Osteoblast (primary cell): ENCODE measurements at regions not wholly inside any gene's neighbourhood (a gene's known extent, or its start where the extent isn't known, plus 50 kb on each side); places are given as distances from the start of the nearest gene placed in this dataset.

Source experiments
- DNase-seq: peaks from one replicate; pipeline ENCODE4 v3.0.0; 2011; ENCODE audit warnings: low spot score, mixed read lengths; ENCODE audit not compliant: insufficient read length; ENCODE audit errors: missing footprints
- H2AFZ ChIP-seq: 2 replicates; pipeline ENCODE4 v1.6.0; 2011; ENCODE audit warnings: mild to moderate bottlenecking, low read length
- H3K27ac ChIP-seq: 2 replicates; pipeline ENCODE4 v1.5.1; 2011; ENCODE audit warnings: mild to moderate bottlenecking, low read depth, low read length, moderate library complexity
- H3K27me3 ChIP-seq: 2 replicates; pipeline ENCODE4 v1.6.0; 2012; ENCODE audit warnings: mild to moderate bottlenecking, control low read depth, inconsistent platforms, low read length, moderate library complexity; ENCODE audit not compliant: insufficient read depth
- H3K36me3 ChIP-seq: 2 replicates; pipeline ENCODE4 v1.5.1; 2011; ENCODE audit warnings: mild to moderate bottlenecking, low read length, control low read depth, moderate library complexity; ENCODE audit not compliant: insufficient read depth
- H3K4me1 ChIP-seq: 2 replicates; pipeline ENCODE4 v1.5.1; 2011; ENCODE audit warnings: mild to moderate bottlenecking, low read length, control low read depth, moderate library complexity; ENCODE audit not compliant: insufficient read depth
- H3K4me2 ChIP-seq: 2 replicates; pipeline ENCODE4 v1.6.0; 2011; ENCODE audit warnings: mild to moderate bottlenecking, low read length; ENCODE audit not compliant: insufficient read depth
- H3K4me3 ChIP-seq: fragments of 200-600 bp; sonication (generic); 3 replicates; pipeline ENCODE4 v1.5.1; 2012; ENCODE audit warnings: mild to moderate bottlenecking, low read length, inconsistent platforms; ENCODE audit not compliant: insufficient read depth
- H3K79me2 ChIP-seq: 2 replicates; pipeline ENCODE4 v1.6.0; 2012; ENCODE audit warnings: mild to moderate bottlenecking, low read length, control low read depth, inconsistent platforms; ENCODE audit not compliant: insufficient read depth
- H3K9me3 ChIP-seq: 2 replicates; pipeline ENCODE4 v1.5.1; 2011; ENCODE audit warnings: low read depth, low read length, control low read depth
- H4K20me1 ChIP-seq: 2 replicates; pipeline ENCODE4 v1.6.0; 2012; ENCODE audit warnings: mild to moderate bottlenecking, low read length, control low read depth; ENCODE audit not compliant: insufficient read depth
- TF ChIP-seq, protein P1 (sequence below): IDR thresholded peaks from 2 replicates; pipeline ENCODE4 v1.5.1; 2011; ENCODE audit warnings: mild to moderate bottlenecking, low read depth, low read length, moderate library complexity; ENCODE audit errors: extremely low read depth

DNA sequence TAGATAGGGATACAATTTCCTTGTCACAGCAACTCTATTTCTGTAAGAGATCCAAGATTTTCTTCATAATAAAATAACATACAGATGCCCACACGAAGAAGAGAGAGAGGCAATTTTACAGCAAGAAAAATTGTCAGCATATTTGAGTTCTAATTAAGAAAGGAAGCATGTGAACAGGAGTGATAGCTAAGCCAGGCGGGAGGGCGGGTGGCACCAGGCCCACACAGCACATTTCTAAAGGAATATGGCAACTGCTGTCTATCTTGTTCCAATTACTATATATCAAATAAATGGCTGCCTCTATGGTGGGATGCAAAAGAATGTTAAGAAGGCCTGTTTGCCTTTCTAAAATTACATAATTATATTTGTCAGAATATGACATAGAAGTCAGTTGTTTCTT lies 248.3 kb upstream of the DOK6 start:
- Histone ChIP-seq H3K4me1 (no peaks in the 10 kb centered on the region), H3K36me3 (no peaks in the 10 kb centered on the region), H2AFZ (no peak overlapping the region), H3K27me3 (no peaks in the 10 kb centered on the region), H3K9me3 (no peaks in the 10 kb centered on the region), H3K27ac (no peak overlapping the region), H4K20me1 (no peaks in the 10 kb centered on the region), H3K79me2 (no peaks in the 10 kb centered on the region), H3K4me2 (no peak overlapping the region), H3K4me3 (no peak overlapping the region)
- DNase-seq: no peak
- TF ChIP-seq, protein P1, sequence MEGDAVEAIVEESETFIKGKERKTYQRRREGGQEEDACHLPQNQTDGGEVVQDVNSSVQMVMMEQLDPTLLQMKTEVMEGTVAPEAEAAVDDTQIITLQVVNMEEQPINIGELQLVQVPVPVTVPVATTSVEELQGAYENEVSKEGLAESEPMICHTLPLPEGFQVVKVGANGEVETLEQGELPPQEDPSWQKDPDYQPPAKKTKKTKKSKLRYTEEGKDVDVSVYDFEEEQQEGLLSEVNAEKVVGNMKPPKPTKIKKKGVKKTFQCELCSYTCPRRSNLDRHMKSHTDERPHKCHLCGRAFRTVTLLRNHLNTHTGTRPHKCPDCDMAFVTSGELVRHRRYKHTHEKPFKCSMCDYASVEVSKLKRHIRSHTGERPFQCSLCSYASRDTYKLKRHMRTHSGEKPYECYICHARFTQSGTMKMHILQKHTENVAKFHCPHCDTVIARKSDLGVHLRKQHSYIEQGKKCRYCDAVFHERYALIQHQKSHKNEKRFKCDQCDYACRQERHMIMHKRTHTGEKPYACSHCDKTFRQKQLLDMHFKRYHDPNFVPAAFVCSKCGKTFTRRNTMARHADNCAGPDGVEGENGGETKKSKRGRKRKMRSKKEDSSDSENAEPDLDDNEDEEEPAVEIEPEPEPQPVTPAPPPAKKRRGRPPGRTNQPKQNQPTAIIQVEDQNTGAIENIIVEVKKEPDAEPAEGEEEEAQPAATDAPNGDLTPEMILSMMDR: no peak

DNA sequence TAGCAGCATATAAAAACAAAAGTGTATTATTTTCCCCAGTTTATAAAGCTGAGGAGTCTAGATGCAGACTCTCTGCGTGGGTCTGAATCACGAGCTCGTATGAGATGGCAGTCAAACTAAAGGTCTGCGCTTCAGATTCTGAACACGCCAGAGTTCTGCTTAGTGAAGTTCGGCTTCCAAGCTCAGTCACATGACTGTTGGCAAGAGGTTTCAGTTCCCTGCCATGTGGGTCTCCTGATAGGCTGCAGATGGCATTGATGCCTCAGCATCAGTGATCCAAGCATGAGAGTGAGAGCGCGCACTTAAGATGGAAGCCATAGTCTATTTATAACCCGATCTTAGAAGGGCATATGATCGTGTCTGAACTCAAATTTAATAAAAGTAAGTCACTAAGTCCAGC lies 242.8 kb upstream of the DOK6 start:
- no peaks in the 10 kb centered on the region for H4K20me1 ChIP-seq
- H3K79me2 ChIP-seq: no peaks in the 10 kb centered on the region
- H3K9me3 ChIP-seq: no peaks in the 10 kb centered on the region
- no peak for DNase-seq
- H3K27ac ChIP-seq: no peak overlapping the region
- H3K4me1 ChIP-seq: peaks cover 4% of the 10 kb centered on the region
- H3K4me3 ChIP-seq: no peak overlapping the region
- no peak overlapping the region for H2AFZ ChIP-seq
- H3K27me3 ChIP-seq: no peaks in the 10 kb centered on the region
- no peak overlapping the region for H3K4me2 ChIP-seq
- TF ChIP-seq, protein P1: no peak
- H3K36me3 ChIP-seq: no peaks in the 10 kb centered on the region

DNA sequence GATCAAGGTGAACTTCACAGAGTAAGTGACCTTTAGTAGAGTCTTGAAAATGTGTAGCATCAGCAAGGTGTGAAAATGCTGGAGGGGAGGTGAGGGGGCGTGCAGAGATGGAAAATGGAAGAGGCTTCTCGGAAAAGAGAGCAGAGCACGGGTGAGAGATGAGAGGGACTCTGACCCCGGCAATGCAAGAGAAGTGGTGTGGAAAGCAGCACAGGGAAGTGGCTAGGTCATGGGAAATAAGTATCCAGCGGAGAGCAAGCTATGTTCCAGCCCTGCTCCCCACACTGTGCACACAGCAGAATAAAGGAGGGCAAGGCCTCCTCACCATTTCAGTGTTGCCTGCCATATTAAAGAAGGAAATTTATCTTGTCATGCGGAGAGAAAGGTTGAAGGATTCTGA lies 241.7 kb upstream of the DOK6 start:
- Histone ChIP-seq H2AFZ (no peak overlapping the region), H3K4me2 (no peak overlapping the region), H3K79me2 (no peaks in the 10 kb centered on the region), H3K4me3 (no peak overlapping the region), H4K20me1 (no peaks in the 10 kb centered on the region), H3K4me1 (peaks cover 4% of the 10 kb centered on the region), H3K27ac (no peak overlapping the region), H3K27me3 (no peaks in the 10 kb centered on the region), H3K36me3 (no peaks in the 10 kb centered on the region), H3K9me3 (no peaks in the 10 kb centered on the region)
- DNase-seq: no peak
- TF ChIP-seq, protein P1: no peak

DNA sequence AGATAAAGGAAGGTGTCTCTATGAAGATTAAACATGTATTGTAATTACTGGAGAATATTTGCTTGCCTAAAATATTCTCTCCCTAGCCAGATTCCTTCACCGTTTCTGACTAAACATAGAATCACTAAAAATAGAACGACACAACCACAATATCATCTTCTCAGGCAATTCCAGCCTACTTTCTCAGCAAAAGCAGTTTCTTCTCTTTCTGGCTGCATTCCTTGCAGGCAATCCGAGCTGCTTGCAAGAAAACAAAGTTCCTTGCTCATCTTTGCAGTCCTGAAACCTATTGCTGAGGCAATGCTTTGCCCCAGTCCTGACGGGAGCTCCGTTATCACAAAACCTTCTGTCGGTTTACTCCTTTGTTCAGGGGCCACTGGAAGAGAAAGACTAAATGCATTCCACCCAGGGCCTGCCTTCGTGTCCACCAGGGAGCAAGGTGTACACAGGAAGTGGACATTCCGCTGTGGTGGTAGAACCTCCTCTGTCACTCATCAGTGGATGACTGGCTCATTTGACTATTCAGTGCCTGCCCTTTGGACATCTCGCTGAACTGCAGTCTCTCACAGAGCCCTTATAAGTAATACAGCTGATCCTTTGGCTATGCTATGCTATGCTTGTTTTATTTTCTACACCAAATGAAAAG lies 239.2 kb upstream of the DOK6 start:
- Histone ChIP-seq H3K79me2 (no peaks in the 10 kb centered on the region), H3K27me3 (no peaks in the 10 kb centered on the region), H3K4me1 (peaks cover 4% of the 10 kb centered on the region), H2AFZ (peak overlapping the region; percentile 65), H3K4me2 (peak overlapping the region; percentile 61), H3K4me3 (peak overlapping the region; percentile 48), H3K9me3 (no peaks in the 10 kb centered on the region), H3K36me3 (no peaks in the 10 kb centered on the region), H4K20me1 (no peaks in the 10 kb centered on the region), H3K27ac (no peak overlapping the region)
- TF ChIP-seq, protein P1: no peak
- DNase-seq: peak; percentile 50
